Naive thymus-derived CD4-positive, alpha-beta T cell (primary cell): ENCODE measurements at regions not wholly inside any gene's neighbourhood (a gene's known extent, or its start where the extent isn't known, plus 50 kb on each side); places are given as distances from the start of the nearest gene placed in this dataset.

Experiments
- ATAC-seq: fragments of 150-1000 bp; cut with Tn5 transposase; 2 replicates; pipeline ENCODE4 v1.10.0; 2021; ENCODE audit warnings: mild to moderate bottlenecking, moderate library complexity
- CTCF ChIA-PET: fragments of 350-600 bp; sonication (Branson Sonifier 250); formaldehyde crosslinking; loops from one replicate; lab custom pipeline; 2021; ENCODE audit warnings: antibody characterized with exemption; lab: Charles Lee
- POLR2A ChIA-PET: fragments of 350-600 bp; sonication (Branson Sonifier 250); formaldehyde crosslinking; loops from one replicate; lab custom pipeline; 2021; ENCODE audit warnings: antibody characterized with exemption, inconsistent platforms; lab: Charles Lee
- DNase-seq, 9 donors: peaks; one replicate each; pipeline versions ENCODE4 v3.0.0 to v3.0.0-alpha.2; 2020 to 2022; ENCODE audit warnings: mixed read lengths in 1 of 9
- H3K27ac ChIP-seq: one replicate; pipeline ENCODE4 v1.7.0; 2013; ENCODE audit warnings: mild to moderate bottlenecking, low read depth, low read length, moderate library complexity
- H3K27me3 ChIP-seq, 2 donors: one replicate each; pipeline ENCODE4 v1.7.0; 2013; ENCODE audit warnings: low read length in 2 of 2, mild to moderate bottlenecking in 2 of 2, moderate library complexity in 2 of 2; ENCODE audit not compliant: control insufficient read depth in 2 of 2, insufficient read depth in 2 of 2
- H3K36me3 ChIP-seq, 3 experiments: 1 replicate in 2 of 3; 2 replicates in 1 of 3; pipeline ENCODE4 v1.7.0; 2013; ENCODE audit warnings: low read length in 3 of 3, mild to moderate bottlenecking in 3 of 3, moderate library complexity in 1 of 3; ENCODE audit not compliant: insufficient read depth in 3 of 3, control insufficient read depth in 2 of 3
- H3K4me1 ChIP-seq, 2 donors: one replicate each; pipeline ENCODE4 v1.7.0; 2013; ENCODE audit warnings: low read length in 2 of 2, mild to moderate bottlenecking in 2 of 2, moderate library complexity in 1 of 2; ENCODE audit not compliant: control insufficient read depth in 2 of 2, insufficient read depth in 2 of 2
- H3K4me3 ChIP-seq: 2 replicates; pipeline ENCODE4 v1.7.0; 2013; ENCODE audit warnings: mild to moderate bottlenecking, low read length
- H3K9me3 ChIP-seq, 3 experiments: 1 replicate in 2 of 3; 2 replicates in 1 of 3; pipeline ENCODE4 v1.7.0; 2013; ENCODE audit warnings: low read length in 3 of 3; ENCODE audit not compliant: control insufficient read depth in 2 of 3
- H3K27ac Mint-ChIP-seq, 9 donors: one replicate each; pipeline ENCODE4 v1.8.0; 2020 to 2022; ENCODE audit warnings: mixed read lengths in 9 of 9, mild to moderate bottlenecking in 8 of 9, moderate library complexity in 5 of 9, inconsistent platforms in 2 of 9
- H3K27me3 Mint-ChIP-seq, 5 donors: one replicate each; pipeline ENCODE4 v1.8.0; 2021 to 2022; ENCODE audit warnings: mixed read lengths in 5 of 5, mild to moderate bottlenecking in 1 of 5
- H3K36me3 Mint-ChIP-seq, 5 donors: one replicate each; pipeline ENCODE4 v1.8.0; 2020 to 2022; ENCODE audit warnings: mixed read lengths in 5 of 5, mild to moderate bottlenecking in 3 of 5, inconsistent platforms in 1 of 5
- H3K4me1 Mint-ChIP-seq, 7 donors: one replicate each; pipeline ENCODE4 v1.8.0; 2020 to 2022; ENCODE audit warnings: mixed read lengths in 7 of 7, mild to moderate bottlenecking in 3 of 7, inconsistent platforms in 1 of 7
- H3K4me3 Mint-ChIP-seq, 10 donors: one replicate each; pipeline ENCODE4 v1.8.0; 2020 to 2022; ENCODE audit warnings: mild to moderate bottlenecking in 10 of 10, mixed read lengths in 10 of 10, moderate library complexity in 6 of 10, inconsistent platforms in 2 of 10
- H3K9me3 Mint-ChIP-seq, 11 donors: one replicate each; pipeline ENCODE4 v1.8.0; 2020 to 2022; ENCODE audit warnings: mixed read lengths in 11 of 11, mild to moderate bottlenecking in 4 of 11, inconsistent platforms in 1 of 11, moderate library complexity in 1 of 11
- intact Hi-C, 2 donors: fragments of 100-400 bp; cut with micrococcal nuclease; formaldehyde crosslinking; loops; one replicate each; pipeline ENCODE4 v1.15.1; 2023

- H3K4me1 ChIP-seq: no peaks in the 10 kb centered on the region
- no peak overlapping the region for H3K27ac Mint-ChIP-seq
- H3K9me3 ChIP-seq: no peaks in the 10 kb centered on the region
- no peaks in the 10 kb centered on the region for H3K36me3 Mint-ChIP-seq
- CTCF ChIA-PET: no interaction called here
- no peaks in the 10 kb centered on the region for H3K36me3 ChIP-seq
- no peak overlapping the region for H3K4me3 ChIP-seq
- no peak for ATAC-seq
- peaks cover 0 to 11% (median 4%) of the 10 kb centered on the region in 5 donors for H3K27me3 Mint-ChIP-seq
- no peak overlapping the region for H3K27ac ChIP-seq
- intact Hi-C loops: no loop called here
- POLR2A ChIA-PET: no interaction called here
- peaks cover 0 to 9% (median 0%) of the 10 kb centered on the region in 11 donors for H3K9me3 Mint-ChIP-seq
- DNase-seq: no peak
- no peaks in the 10 kb centered on the region for H3K27me3 ChIP-seq
- H3K4me1 Mint-ChIP-seq: no peaks in the 10 kb centered on the region
- H3K4me3 Mint-ChIP-seq: no peak overlapping the region
Measured at GRCh38 chr10:121108051-121108450, 256.9 kb downstream of the WDR11 start.

- peaks cover 0 to 9% (median 2%) of the 10 kb centered on the region in 11 donors for H3K9me3 Mint-ChIP-seq
- intact Hi-C loops: no loop called here
- CTCF ChIA-PET: no interaction called here
- H3K27me3 Mint-ChIP-seq: peaks cover 0 to 11% (median 4%) of the 10 kb centered on the region in 5 donors
- Histone ChIP-seq H3K4me3 (no peak overlapping the region), H3K27ac (no peak overlapping the region), H3K27me3 (no peaks in the 10 kb centered on the region), H3K4me1 (no peaks in the 10 kb centered on the region), H3K9me3 (no peaks in the 10 kb centered on the region), H3K36me3 (no peaks in the 10 kb centered on the region)
- ATAC-seq: no peak
- H3K4me3 Mint-ChIP-seq: no peak overlapping the region
- no peak overlapping the region for H3K27ac Mint-ChIP-seq
- no peaks in the 10 kb centered on the region for H3K4me1 Mint-ChIP-seq
- DNase-seq: no peak
- H3K36me3 Mint-ChIP-seq: no peaks in the 10 kb centered on the region
- POLR2A ChIA-PET: no interaction called here
Measured at GRCh38 chr10:121110369-121110768, 259.2 kb downstream of the WDR11 start.

- H3K27ac ChIP-seq: no peak overlapping the region
- Mint-ChIP-seq H3K36me3 (peaks cover 0 to 5% (median 0%) of the 10 kb centered on the region in 5 donors), H3K27ac (no peak overlapping the region), H3K9me3 (peaks cover 3 to 15% (median 5%) of the 10 kb centered on the region in 11 donors), H3K4me3 (no peak overlapping the region), H3K4me1 (no peaks in the 10 kb centered on the region), H3K27me3 (peaks cover 0 to 17% (median 4%) of the 10 kb centered on the region in 5 donors)
- no peaks in the 10 kb centered on the region for H3K27me3 ChIP-seq
- intact Hi-C loops: no loop called here
- ChIA-PET CTCF (no interaction called here), POLR2A (no interaction called here)
- H3K9me3 ChIP-seq: no peaks in the 10 kb centered on the region
- no peak overlapping the region for H3K4me3 ChIP-seq
- H3K4me1 ChIP-seq: no peaks in the 10 kb centered on the region
- ATAC-seq: no peak
- H3K36me3 ChIP-seq: no peaks in the 10 kb centered on the region
- DNase-seq: no peak
Measured at GRCh38 chr10:121112136-121112535, 261.0 kb downstream of the WDR11 start.

GRCh38 chr10:121112579-121113384, 261.6 kb downstream of the WDR11 start:
- no peak for ATAC-seq
- ChIA-PET CTCF (no interaction called here), POLR2A (no interaction called here)
- intact Hi-C loops: no loop called here
- H3K4me3 Mint-ChIP-seq: no peak overlapping the region
- no peaks in the 10 kb centered on the region for H3K27me3 ChIP-seq
- H3K27ac ChIP-seq: no peak overlapping the region
- peaks cover 2 to 19% (median 6%) of the 10 kb centered on the region in 11 donors for H3K9me3 Mint-ChIP-seq
- DNase-seq: no peak
- H3K4me1 Mint-ChIP-seq: no peaks in the 10 kb centered on the region
- no peaks in the 10 kb centered on the region for H3K4me1 ChIP-seq
- H3K9me3 ChIP-seq: no peaks in the 10 kb centered on the region
- peaks cover 0 to 17% (median 4%) of the 10 kb centered on the region in 5 donors for H3K27me3 Mint-ChIP-seq
- peaks cover 0 to 5% (median 0%) of the 10 kb centered on the region in 5 donors for H3K36me3 Mint-ChIP-seq
- no peaks in the 10 kb centered on the region for H3K36me3 ChIP-seq
- H3K4me3 ChIP-seq: no peak overlapping the region
- H3K27ac Mint-ChIP-seq: no peak overlapping the region

GRCh38 chr10:121113385-121113696, 262.2 kb downstream of the WDR11 start:
- Mint-ChIP-seq H3K9me3 (peaks cover 2 to 19% (median 6%) of the 10 kb centered on the region in 11 donors), H3K4me3 (no peak overlapping the region), H3K27me3 (peaks cover 0 to 17% (median 4%) of the 10 kb centered on the region in 5 donors), H3K4me1 (no peaks in the 10 kb centered on the region), H3K27ac (no peak overlapping the region), H3K36me3 (peaks cover 0 to 5% (median 0%) of the 10 kb centered on the region in 5 donors)
- POLR2A ChIA-PET: no interaction called here
- Histone ChIP-seq H3K36me3 (no peaks in the 10 kb centered on the region), H3K9me3 (no peaks in the 10 kb centered on the region), H3K27me3 (no peaks in the 10 kb centered on the region), H3K27ac (no peak overlapping the region), H3K4me1 (no peaks in the 10 kb centered on the region), H3K4me3 (no peak overlapping the region)
- intact Hi-C loops: no loop called here
- no peak for DNase-seq
- CTCF ChIA-PET: no interaction called here
- ATAC-seq: no peak

GRCh38 chr10:121113911-121114310, 262.7 kb downstream of the WDR11 start:
- POLR2A ChIA-PET: no interaction called here
- Mint-ChIP-seq H3K36me3 (peaks cover 0 to 5% (median 0%) of the 10 kb centered on the region in 5 donors), H3K4me1 (no peaks in the 10 kb centered on the region), H3K9me3 (peaks cover 2 to 19% (median 6%) of the 10 kb centered on the region in 11 donors), H3K27ac (no peak overlapping the region), H3K4me3 (no peak overlapping the region), H3K27me3 (peaks cover 0 to 16% (median 4%) of the 10 kb centered on the region in 5 donors)
- intact Hi-C loops: no loop called here
- Histone ChIP-seq H3K4me3 (no peak overlapping the region), H3K9me3 (no peaks in the 10 kb centered on the region), H3K4me1 (no peaks in the 10 kb centered on the region), H3K27me3 (no peaks in the 10 kb centered on the region), H3K36me3 (no peaks in the 10 kb centered on the region), H3K27ac (no peak overlapping the region)
- DNase-seq (no peak), ATAC-seq (no peak)
- CTCF ChIA-PET: no interaction called here

- ChIA-PET CTCF (no interaction called here), POLR2A (no interaction called here)
- no peak overlapping the region for H3K27ac ChIP-seq
- DNase-seq (no peak), ATAC-seq (no peak)
- Mint-ChIP-seq H3K9me3 (peaks cover 2 to 19% (median 5%) of the 10 kb centered on the region in 11 donors), H3K36me3 (peaks cover 0 to 5% (median 0%) of the 10 kb centered on the region in 5 donors), H3K27ac (no peak overlapping the region), H3K4me3 (no peak overlapping the region), H3K4me1 (no peaks in the 10 kb centered on the region), H3K27me3 (peaks cover 0 to 16% (median 4%) of the 10 kb centered on the region in 5 donors)
- H3K4me3 ChIP-seq: no peak overlapping the region
- no peaks in the 10 kb centered on the region for H3K4me1 ChIP-seq
- no peaks in the 10 kb centered on the region for H3K36me3 ChIP-seq
- H3K27me3 ChIP-seq: no peaks in the 10 kb centered on the region
- H3K9me3 ChIP-seq: no peaks in the 10 kb centered on the region
- intact Hi-C loops: no loop called here
Measured at GRCh38 chr10:121115154-121115553, 264.0 kb downstream of the WDR11 start.
